ENCODE measurements at regions not wholly inside any gene's neighbourhood (a gene's known extent, or its start where the extent isn't known, plus 50 kb on each side); places are given as distances from the start of the nearest gene placed in this dataset.

- TF ChIP-seq, protein P1, sequence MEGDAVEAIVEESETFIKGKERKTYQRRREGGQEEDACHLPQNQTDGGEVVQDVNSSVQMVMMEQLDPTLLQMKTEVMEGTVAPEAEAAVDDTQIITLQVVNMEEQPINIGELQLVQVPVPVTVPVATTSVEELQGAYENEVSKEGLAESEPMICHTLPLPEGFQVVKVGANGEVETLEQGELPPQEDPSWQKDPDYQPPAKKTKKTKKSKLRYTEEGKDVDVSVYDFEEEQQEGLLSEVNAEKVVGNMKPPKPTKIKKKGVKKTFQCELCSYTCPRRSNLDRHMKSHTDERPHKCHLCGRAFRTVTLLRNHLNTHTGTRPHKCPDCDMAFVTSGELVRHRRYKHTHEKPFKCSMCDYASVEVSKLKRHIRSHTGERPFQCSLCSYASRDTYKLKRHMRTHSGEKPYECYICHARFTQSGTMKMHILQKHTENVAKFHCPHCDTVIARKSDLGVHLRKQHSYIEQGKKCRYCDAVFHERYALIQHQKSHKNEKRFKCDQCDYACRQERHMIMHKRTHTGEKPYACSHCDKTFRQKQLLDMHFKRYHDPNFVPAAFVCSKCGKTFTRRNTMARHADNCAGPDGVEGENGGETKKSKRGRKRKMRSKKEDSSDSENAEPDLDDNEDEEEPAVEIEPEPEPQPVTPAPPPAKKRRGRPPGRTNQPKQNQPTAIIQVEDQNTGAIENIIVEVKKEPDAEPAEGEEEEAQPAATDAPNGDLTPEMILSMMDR (IDR thresholded peaks at IDR 0.05): no peak
- no peak for TF ChIP-seq POLR2A (IDR thresholded peaks at IDR 0.05)
These were observed 80.6 kb upstream of the SIMC1 start for GRCh38 chr5:176157656-176158055.
